OCI-LY3 (cell line): ENCODE measurements at regions not wholly inside any gene's neighbourhood (a gene's known extent, or its start where the extent isn't known, plus 50 kb on each side); places are given as distances from the start of the nearest gene placed in this dataset.

Experiments
- EZH2phosphoT487 ChIP-seq: fragments of 200-600 bp; shearing (Covaris generic); IDR thresholded peaks from 2 replicates; pipeline ENCODE4 v1.6.1; 2018; ENCODE audit warnings: antibody characterized with exemption, mixed run types, low read depth
- TF ChIP-seq, protein P1 (sequence below): fragments of 200-600, 300-600 bp; sonication (generic); IDR thresholded peaks from 2 replicates; pipeline ENCODE4 v1.5.1; 2014; ENCODE audit warnings: antibody characterized with exemption, low read length, low read depth

DNA sequence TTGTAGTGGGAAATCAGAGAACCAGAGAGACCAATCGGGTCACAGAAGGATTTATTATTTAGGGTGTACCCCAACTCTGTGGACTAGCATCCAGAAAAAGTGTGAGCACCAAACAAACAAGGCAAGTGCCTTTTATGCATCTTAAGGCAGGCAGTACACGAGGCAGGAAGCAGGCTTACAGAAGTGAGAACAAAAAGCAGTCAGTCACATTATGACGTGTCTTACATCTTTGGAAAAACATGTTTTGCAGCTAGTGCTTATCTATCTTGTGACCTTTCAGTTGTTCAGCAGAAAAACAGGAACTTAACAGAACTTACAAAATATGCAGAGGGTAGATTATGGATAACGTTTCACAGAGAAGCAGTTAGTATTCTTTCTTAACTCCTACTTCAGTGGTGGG is 270.9 kb upstream of the RBMY1B start:
- TF ChIP-seq, protein P1, sequence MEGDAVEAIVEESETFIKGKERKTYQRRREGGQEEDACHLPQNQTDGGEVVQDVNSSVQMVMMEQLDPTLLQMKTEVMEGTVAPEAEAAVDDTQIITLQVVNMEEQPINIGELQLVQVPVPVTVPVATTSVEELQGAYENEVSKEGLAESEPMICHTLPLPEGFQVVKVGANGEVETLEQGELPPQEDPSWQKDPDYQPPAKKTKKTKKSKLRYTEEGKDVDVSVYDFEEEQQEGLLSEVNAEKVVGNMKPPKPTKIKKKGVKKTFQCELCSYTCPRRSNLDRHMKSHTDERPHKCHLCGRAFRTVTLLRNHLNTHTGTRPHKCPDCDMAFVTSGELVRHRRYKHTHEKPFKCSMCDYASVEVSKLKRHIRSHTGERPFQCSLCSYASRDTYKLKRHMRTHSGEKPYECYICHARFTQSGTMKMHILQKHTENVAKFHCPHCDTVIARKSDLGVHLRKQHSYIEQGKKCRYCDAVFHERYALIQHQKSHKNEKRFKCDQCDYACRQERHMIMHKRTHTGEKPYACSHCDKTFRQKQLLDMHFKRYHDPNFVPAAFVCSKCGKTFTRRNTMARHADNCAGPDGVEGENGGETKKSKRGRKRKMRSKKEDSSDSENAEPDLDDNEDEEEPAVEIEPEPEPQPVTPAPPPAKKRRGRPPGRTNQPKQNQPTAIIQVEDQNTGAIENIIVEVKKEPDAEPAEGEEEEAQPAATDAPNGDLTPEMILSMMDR, result no peak
- no peak for TF ChIP-seq EZH2phosphoT487
